ENCODE measurements at regions not wholly inside any gene's neighbourhood (a gene's known extent, or its start where the extent isn't known, plus 50 kb on each side); places are given as distances from the start of the nearest gene placed in this dataset.
"Not testable (repeated sequence)": the region's sequence is repeated elsewhere in the genome, so short reads cannot be mapped to it uniquely, and the experiment has no call there.

DNA sequence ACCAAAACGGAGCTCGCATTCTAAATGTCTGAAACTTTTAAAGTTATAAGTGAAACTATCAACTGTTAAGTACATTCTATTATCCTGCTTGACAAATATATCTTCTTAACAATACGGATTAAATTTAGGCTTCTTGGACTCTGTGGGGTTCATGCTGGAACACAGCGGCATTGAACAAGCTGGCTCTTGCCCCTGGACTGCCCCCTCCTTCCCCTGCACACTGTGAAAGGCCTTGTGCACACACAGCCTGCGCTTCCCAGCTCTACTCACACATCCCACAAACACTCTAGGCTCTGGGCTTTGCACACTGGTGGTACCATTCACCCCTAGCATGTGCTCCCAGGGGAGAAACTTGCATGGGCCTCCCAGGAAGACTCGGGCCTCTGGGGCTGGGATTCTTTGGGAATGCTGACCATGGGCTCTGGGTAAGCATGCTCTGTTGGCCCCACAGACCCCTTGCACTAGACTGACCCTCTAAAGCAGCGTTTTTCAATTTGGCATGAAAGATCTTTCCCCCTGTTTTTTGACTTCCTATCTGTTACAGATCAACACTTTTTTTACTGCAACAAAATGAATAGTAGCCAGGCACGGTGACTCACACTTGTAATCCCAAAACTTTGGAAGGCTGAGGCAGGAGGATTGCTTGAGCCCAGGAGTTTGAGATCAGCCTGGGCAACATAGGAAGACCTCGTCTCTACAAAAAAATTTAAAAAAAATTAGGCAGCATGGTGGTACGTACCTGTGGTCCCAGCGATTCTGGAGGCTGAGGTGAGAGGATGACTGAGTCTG is 96.2 kb upstream of the CPM start:
- no peak for DNase-seq (ENCODE audit: low spot score)

DNA sequence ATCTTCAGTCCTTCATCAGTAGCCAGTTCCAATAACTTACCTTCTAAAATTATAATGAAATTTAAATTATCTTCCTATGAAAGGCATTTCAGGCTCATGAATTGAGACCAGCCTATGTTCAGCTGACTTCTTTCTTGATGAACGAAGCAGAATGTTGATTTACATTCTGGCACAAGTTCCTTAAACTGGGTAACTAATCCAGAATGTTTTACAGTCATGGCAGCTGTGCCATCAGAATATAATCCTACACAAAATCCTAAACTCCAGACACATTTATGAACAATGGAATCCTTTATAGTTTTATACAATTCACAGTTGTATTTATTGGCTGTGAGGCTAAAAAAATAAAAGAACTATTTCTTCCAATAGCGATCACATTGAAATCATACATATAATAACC is 97.3 kb upstream of the CPM start:
- DNase-seq (ENCODE audit: low spot score): no peak

DNA sequence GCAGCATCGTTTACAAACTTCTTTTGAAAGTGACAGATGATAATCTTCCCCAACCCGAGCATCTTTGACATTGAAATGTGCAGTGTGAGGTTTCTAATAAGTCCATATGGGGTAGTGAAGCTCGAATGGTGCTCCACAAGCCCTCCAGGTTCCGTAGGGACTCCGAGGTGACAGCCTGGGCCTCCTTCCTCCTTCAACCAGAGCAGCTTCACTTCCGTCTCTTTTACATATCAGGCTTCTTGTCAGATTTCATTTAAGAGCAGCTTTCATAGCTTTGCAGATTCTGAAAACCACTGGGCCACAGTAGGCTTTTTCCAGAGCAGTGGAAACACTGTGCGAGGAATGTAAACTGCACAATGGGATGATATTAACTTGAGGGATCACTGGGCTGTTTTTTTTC is 103.6 kb upstream of the CPM start:
- no peak for DNase-seq (ENCODE audit: low spot score)

DNA sequence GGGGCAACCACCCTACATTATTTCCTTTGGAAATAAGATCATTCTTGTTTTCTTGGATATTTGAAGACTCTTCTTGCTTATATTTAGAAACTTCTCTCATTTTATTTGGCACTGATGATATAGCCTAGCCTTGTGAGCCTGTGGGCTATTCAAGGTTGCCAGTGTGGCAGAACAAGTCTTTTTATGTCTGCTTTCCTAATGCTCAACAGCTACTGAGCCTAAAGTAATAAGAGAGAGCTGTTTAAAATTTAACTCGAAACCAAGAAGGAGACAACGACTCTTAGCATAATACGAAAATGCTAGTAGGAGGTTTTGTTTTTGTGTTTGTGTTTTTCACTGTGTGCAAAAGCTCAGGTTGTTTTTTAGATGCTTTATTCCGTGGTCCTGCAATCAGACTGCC is 104.0 kb upstream of the CPM start:
- DNase-seq (ENCODE audit: low spot score): no peak

DNA sequence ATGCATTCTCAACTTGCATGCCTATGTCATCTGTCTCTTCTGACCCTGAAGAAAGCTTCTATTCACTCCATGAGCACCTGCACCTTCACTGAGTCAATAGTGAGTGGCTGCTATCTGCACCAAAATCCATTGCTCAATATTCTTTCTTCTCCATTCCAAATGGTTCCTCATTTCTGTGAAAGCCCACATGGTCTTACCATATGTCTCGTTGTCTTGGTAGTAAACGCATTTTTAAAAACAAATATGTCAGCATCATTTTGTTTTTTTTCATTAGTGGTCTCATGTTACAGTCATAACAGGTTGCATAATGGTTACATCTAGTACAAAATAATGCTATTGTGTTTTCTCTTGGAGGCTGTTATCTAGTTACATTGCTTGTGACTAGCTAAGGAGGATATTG is 106.9 kb upstream of the CPM start:
- DNase-seq (ENCODE audit: low spot score): no peak

DNA sequence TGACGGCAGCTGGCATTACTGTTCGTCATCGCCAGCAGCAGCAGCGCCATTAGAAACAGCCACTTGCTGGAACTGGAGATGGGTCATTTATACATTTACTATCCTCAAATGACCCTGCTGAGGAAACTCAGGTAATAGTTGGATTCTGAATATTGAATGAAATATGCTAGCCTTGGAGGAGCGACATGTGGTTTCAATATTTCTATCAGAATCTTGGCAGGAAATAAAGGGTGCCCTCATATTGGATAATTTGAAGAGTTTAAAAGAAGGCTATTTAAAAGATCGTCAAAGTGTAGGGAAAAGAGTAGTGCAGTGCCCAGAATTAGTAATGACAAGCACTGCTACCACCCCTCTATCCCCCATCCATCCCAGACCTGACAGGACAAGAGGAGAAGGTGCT is 109.6 kb upstream of the CPM start:
- DNase-seq (ENCODE audit: low spot score): no peak

DNA sequence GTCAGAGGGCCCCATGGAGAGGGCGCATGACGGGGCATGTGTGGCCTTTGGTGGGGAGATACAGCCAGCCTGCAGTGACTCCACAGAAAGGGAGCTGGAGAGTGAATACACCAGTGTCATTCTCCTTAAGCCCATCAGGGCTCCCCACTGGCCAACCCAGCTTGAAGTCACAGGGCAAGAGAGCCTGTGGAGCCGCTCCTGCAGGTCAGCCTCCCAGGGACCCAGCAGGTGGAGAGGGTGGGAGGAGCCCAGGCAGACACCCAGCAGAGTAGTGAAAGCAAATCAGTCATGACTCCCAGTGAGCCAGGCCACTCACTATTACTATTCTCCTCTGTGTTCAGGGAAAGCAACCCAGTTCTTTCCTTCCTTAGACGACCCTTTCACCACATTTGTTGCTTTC is 110.0 kb upstream of the CPM start:
- no peak for DNase-seq (ENCODE audit: low spot score)

DNA sequence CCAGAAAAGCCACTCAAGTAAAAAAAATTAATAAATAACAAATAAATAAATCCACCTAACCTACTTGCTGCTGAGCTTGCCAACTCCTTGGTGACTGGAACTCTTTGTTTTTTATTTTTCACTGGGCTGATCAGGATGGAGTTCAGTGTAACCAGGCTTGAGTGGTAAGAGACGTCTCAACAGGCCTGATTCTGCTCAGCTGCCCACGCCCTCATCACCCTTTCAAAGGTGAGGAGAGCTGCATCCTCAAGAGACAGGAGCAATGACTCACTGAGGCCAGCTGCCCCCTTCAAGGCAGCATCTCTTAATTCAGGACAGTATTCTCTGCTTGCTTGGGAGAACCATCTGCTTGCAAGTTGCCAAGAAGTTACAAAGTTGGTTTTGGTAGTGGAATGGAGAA is 111.9 kb upstream of the CPM start:
- DNase-seq (ENCODE audit: low spot score): no peak

DNA sequence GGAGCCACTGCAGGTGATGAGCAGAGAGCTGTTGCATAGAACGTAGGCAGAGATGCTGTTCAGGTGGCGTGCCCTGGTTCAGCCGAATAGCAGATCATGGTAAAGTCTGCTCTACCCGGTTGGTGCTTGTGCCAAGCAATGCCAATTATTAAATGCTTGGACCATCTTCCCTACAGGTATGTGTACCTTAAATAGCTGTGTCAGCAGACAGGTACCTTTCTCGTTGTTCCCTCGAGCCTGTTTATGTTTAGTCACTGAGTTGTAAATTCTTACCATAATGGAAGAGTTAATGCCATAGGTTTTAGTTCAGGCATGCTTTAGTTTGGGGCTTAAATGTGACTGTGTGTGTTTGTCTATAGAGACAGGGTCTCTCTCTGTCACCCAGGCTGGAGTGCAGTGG is 112.5 kb upstream of the CPM start:
- DNase-seq (ENCODE audit: low spot score): no peak

DNA sequence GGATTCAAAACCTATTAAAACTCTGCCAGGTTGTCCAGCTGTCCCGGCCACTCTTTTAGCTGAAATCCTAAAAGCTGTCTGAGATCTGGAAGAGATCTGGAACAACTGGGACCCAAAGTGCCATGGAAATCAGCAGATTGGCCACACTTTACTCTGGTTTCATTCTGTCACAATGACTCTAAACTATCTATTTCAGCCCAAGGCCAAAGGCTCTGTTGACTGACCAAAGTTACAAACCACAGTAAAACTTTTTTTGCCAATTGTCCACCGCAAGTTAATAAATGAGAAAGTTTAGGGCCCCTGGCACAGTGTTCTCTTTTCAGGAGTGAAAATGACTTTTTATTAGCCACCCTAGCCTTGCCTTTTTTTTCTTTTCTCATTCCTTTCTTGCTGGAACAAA is 113.4 kb upstream of the CPM start:
- DNase-seq (ENCODE audit: low spot score): no peak

DNA sequence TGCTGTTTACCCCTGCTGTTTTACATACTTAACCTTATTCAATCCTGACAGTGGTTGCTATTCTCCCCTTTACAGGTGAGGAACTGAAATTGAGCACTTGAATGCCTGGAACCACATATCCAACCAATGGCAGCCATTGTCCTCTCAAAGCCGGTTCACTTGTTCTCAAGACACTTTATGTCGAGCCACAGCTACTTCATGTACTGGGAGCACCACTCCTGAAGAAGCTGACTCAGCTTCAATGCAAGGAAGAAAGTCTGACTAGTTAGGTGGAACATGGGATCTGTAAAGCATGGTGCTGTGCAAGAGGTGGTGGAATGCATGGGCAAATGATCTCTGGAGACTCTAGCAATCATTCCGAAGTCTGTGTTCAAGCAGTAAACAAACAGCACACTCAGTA is 113.9 kb upstream of the CPM start:
- DNase-seq (ENCODE audit: low spot score): no peak

DNA sequence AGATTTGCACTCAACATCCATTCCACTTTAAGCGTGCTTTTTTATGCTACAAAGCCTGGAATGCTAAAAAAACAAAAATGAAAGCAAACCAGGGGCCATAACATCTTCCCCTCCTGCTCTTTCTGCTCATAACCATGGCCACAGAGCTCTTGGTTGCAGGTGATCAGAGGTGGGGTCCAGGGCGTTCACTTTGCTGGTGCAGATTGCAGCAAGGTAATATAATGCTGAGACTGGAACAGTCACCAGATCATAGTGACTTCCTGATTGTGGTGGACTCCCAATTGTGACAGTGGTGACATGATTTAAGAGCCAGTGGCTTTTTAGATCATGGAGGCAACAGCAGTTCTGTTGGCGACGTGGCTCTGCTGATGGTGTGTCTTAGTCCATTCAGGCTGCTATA is 115.0 kb upstream of the CPM start:
- no peak for DNase-seq (ENCODE audit: low spot score)

DNA sequence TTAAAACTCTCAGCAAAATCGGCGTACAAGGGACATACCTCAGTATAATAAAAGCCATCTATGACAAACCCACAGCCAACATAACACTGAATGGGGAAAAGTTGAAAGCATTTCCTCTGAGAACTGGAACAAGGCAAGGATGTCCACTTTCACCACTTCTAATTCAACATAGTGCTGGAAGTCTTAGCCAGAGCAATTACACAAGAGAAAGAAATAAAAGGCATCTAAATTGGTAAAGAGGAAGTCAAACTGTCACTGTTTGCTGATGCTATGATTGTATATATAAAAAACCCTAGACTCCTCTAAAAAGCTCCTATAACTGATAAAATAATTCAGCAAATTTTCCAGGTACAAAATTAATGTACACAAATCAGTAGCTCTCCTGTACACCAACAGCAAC is 116.9 kb upstream of the CPM start:
- not testable (repeated sequence) for DNase-seq (ENCODE audit: low spot score)

DNA sequence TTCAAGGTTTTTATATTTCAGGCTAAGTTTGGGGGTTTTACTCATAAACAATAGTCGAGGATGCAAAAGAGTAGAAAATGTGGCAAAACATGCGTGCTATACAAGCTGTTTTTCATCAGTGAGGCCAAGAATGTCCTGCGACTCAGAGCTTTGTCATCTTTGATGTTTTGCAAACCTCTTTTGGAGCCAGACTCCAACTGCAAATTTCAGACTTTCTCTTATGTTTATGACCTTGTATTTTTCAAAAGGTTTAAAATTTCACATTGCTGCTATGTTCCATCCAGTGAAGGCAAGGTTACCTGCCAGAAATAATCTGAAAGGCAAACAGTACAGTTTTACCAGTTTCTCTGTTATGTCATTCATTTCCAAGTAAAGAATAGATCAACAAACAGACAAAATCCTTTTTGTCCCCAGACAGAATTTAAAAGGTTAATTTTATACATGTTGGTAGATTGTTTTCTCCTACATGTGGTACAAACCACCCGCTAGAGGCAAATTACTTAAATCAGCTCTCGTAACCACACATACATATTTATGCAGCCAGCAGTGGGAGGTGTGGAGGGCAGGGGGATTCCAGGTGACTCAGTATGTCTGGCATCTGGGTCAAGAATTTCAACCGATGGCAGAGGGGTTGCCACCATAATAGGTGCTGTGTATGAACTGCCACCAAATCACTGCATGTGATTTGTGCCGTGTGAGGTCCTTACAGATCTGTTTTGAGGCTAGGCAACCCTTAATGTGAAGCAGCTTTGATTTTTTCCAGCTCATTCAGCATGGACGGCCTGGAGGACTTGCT is 119.8 kb upstream of the CPM start:
- DNase-seq (ENCODE audit: low spot score): peak; percentile 75

DNA sequence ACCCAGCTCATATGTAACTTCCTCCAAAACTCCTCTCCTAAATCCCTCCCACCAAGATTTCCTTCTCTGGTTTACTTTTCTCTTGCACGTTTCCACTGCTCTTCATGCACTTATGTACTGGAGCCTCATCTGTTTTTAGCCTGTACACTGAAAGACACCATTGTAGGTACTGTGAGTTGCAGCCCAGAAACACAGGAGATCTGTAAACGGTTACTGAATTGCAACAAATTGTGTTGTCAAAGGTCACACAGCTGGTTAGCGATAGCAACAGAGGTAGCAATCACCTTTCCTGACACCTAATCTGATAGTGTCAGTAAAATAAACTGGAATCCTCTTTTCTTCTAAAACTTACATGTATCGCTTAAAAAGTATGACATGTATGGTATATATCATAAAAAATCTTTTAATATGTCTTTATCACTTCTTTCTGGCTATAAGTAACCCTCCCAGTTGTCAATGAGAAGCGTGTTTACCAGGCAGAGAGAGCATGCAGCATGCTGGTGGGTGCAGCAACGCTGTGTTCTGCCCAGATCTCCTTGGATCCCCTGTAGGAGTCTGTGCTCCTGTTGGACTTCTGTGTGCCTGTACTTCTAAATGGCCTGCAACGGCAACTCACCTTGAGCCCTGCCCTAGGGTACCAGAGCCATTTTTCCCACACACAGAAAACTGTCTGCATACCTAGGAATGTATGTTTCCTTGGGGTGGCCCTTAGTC is 121.5 kb upstream of the CPM start:
- no peak for DNase-seq (ENCODE audit: low spot score)

DNA sequence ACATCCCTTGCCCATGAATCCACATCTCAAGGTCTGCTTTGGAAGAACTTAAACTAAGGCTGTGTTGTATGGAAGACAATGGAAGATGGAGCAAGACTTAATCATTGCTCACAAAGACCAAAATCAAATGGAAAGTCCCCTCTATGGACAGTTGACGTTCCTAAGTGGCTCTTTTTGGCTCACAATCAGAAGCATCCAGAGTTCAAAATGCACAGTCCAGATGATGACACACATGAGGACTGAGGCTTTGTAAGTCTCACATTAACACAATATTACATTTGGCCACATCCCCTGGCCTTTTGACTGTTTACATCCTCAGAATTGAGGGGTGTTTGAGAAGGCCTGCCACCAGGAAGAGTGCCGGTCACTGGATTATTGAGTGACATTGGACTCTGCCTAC is 122.3 kb upstream of the CPM start:
- DNase-seq (ENCODE audit: low spot score): no peak

DNA sequence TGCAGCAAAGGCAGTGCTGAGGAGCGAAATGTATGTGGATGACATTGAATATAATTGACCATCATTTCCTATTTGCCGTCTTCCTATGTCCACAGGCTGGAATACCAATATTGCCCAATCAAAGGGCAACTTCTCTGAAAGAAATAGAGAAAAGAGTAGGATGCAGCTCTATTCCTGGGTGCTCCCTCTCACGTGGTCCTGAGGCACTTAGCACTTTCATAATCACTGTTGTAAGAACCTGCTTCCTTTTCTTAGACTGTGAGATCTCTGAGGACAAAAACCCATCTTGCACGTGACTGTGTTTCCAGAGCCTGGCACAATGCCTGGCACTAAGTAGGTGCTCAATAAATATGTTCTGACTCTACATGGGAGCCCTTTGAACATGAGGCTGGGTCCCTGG is 122.7 kb upstream of the CPM start:
- no peak for DNase-seq (ENCODE audit: low spot score)

DNA sequence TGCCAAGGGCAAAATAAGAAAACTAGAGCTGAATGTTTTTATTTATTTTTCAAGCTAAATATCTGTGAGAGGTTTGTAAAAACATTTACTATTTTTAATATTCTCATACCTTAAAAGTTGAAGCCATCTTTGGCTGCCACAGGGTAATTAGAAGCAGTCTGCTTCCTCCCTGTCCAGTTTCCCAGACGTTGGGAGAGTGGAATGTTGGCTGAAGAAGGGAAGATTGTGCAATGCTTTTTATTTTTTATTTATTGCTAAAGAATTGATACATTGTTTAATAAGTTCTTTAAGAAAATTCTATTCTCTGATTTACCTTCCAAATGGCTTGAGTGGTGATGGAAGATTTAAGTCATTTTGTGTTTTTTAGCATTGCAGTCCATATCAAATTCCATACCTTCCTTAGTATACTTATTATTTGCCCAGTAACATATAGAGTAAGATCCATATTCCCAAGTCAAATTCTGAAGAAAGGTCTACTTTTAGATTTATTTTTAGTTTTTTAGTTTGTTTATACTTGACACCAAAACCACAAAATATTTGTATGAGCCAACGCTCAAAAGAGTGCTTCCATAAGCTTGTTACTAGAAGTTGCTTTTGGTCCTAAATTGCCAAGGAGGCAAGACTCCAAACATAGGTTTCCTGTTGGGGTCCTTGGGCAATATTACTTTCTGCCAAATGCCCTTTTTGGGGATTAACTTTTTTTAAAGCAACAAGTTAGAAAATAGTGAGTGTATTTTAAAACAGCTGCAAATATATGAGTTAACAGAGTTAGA is 124.0 kb upstream of the CPM start:
- DNase-seq (ENCODE audit: low spot score): peak; percentile 47

DNA sequence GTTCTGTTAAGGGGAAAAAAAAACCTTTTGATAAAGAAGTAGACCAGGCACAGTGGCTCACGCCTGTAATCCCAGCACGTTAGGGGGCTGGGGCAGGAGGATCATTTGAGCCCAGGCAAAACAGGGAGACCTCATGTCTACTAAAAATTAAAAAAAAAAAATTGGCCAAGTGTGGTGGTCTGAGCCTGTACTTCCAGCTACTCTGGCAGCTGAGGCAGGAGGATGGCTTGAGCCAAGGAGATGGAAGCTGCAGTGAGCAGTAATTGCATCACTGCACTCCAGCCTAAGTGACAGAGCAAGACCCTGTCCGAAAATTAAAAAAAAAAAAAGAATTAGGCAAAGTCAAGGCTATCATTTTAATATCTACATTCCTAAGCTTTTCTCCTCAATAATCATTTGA is 124.8 kb upstream of the CPM start:
- no peak for DNase-seq (ENCODE audit: low spot score)

DNA sequence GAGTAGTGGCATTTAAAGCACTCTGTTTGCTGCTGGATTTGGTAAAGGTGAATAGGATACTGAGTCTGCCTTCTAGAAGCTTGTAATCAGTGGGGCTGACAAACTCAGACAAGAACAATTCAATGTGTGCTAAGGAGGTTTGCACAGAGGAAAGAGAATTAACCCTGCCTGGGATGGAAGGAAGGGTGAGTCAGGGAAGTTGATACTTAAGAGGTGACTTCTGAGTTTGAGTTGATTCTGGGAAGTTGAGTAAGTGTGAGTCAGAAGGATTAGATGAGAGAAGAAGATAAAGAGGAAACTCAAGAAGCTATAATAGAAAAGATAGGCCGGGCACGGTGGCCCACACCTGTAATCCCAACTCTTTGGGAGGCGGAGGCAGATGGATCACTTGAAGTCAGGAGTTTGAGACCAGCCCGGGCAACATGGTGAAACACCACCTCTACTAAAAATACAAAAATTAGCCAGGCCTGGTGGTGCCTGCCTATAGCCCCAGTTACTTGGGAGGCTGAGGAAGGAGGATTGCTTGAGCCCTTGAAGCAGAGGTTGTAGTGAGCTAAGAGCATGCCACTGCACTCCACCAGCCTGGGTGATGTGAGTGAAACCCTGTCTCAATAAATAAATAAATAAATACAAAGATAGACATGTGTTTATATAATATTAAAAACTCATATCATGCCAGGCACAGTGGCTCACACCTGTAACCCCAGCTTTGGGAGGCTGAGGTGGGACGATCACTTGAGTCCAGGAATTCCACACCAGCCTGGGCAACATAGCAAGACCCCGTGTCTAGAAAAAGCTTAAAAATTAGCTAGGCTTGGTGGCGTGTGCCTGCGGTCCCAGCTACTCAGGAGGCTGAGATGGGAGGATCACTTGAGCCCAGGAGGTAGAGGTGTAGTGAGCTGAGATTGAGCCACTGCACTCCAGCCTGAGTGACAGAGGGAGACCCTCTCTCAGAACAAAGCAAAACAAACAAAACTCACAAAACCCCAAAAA is 126.8 kb upstream of the CPM start:
- peak; percentile 69 for DNase-seq (ENCODE audit: low spot score)

DNA sequence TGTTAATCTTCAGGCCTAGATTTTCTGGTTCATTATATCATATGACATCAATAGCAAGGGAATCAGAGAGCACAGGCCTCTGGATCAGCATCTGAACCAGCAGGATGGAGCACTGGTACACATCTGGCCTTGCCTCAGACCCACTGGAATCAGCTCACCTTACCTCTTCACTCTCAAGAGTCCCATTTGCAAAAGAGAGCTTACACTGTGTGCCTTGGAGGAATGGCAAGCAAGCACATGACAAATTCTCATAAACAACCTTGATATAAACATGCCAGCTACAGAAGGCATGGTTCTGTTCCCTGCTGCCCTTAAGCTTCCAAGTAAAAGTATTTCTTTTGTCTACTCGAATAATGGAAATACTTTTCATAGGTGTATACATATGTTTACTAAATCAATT is 128.6 kb upstream of the CPM start:
- DNase-seq (ENCODE audit: low spot score): no peak

All from AG08395 (cell line).